Transverse colon (tissue), 4 donors: ENCODE measurements at regions not wholly inside any gene's neighbourhood (a gene's known extent, or its start where the extent isn't known, plus 50 kb on each side); places are given as distances from the start of the nearest gene placed in this dataset.

Source experiments
- CTCF ChIP-seq, 5 experiments: fragments of 200-600 bp in 3 of 5; fragments of 450-650 bp in 2 of 5; sonication (generic) in 3 of 5; IDR thresholded peaks; 1 replicate in 2 of 5; 2 replicates in 3 of 5; pipeline ENCODE4 v1.5.1; 2016 to 2017; ENCODE audit warnings: antibody characterized with exemption in 5 of 5, inconsistent platforms in 3 of 5, mild to moderate bottlenecking in 2 of 5, moderate library complexity in 1 of 5
- POLR2A ChIP-seq: fragments of 450-650 bp; IDR thresholded peaks from one replicate; pipeline ENCODE4 v1.6.1; 2016; ENCODE audit warnings: antibody characterized with exemption, mild to moderate bottlenecking, moderate library complexity
- POLR2AphosphoS5 ChIP-seq, 3 donors: sonication (generic); formaldehyde crosslinking; IDR thresholded peaks; one replicate each; pipeline ENCODE4 v1.6.1; 2016; ENCODE audit warnings: antibody characterized with exemption in 3 of 3

GRCh38 chr4:137700072-137700471 is 167.8 kb upstream of the PCDH18 start:
- no peak for TF ChIP-seq CTCF (IDR thresholded peaks at IDR 0.05)
- no peak for TF ChIP-seq POLR2AphosphoS5 (IDR thresholded peaks at IDR 0.05)
- no peak for TF ChIP-seq POLR2A
